ENCODE measurements at regions not wholly inside any gene's neighbourhood (a gene's known extent, or its start where the extent isn't known, plus 50 kb on each side); places are given as distances from the start of the nearest gene placed in this dataset.
"Not testable (repeated sequence)": the region's sequence is repeated elsewhere in the genome, so short reads cannot be mapped to it uniquely, and the experiment has no call there.

DNA sequence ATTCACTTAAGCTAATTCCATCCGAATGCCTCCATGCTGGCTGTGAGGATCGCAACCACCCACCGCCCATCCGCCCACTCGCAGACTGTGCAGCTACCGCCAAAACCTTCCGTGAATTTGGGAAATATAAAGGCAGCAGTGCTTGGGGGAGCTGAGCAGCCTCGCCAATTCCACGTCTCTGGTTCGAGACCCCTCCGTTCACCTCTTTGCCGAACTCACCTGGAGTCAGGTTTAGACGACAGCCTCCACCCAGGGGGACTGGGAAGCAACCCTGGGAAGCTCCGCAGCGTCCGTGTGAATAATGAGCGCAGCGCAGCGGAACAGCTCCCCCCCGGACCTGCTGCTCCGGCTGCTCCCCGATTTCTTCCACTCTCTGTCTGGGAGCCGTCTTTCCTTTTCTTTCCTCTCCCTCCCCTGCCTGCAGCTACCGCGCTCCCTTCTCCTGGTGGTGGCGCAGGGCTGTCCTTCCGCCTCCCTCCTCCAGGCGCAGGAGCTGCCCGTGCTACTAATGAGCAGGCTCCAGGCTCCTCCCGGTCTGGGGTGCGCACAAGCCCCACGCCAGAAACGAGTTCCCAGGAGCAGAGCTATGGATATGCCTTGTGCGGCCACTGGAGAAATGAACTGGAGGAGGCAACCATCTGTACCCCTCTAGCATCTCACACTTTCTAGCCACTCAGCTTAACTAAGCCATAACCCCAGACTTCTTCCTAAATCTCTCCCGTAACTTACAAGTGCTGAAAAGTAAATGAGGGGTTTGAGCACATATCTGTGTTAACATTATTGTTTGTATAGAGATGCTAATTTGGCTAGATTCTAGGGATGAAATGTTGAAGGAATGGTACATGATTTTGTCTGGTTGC lies 107.3 kb downstream of the XKR3 start:
- Histone ChIP-seq H4K20me1 (ENCODE audit: low read depth, low read length) (no peaks in the 10 kb centered on the region), H3K9ac (ENCODE audit: low read length) (no peak overlapping the region)

DNA sequence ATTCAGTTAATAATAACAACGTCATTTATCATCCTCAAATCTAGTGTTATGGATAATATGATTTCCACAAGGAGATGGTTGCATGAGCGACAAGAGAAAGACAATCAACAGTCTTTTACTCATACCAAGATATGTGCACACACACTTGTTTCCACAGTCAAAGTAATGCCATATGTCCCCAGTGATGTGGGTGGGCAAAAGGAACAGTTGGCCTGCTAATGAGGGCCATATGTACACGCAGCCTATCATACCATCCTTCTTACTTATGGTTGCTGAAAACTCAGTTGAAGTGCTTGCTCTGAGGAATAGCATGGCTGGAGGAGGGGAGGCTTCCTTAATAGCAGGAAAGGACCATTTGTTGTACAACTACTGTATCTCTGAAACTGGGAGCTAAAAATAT lies 110.6 kb downstream of the XKR3 start:
- not testable (repeated sequence) for H3K9ac ChIP-seq (ENCODE audit: low read length); H3K9me3 ChIP-seq (ENCODE audit: insufficient read depth, low read length); H3K4me2 ChIP-seq (ENCODE audit: low read depth, low read length, poor library complexity, severe bottlenecking); H3K36me3 ChIP-seq (ENCODE audit: low read length); H3K4me3 ChIP-seq (ENCODE audit: insufficient read depth, low read length, poor library complexity, severe bottlenecking); H3K27ac ChIP-seq (ENCODE audit: low read depth, low read length); H3K27me3 ChIP-seq (ENCODE audit: low read length); H2AFZ ChIP-seq (ENCODE audit: low read depth, low read length, severe bottlenecking); H3K79me2 ChIP-seq (ENCODE audit: insufficient read depth, low read length); H3K9me2 ChIP-seq (replicated peaks; ENCODE audit: insufficient read depth, low read length); H4K20me1 ChIP-seq (ENCODE audit: low read depth, low read length); H3F3A ChIP-seq (ENCODE audit: insufficient read depth)

More for the DNA sequence above, 107.3 kb downstream of the XKR3 start:
- Histone ChIP-seq H3K36me3 (ENCODE audit: low read length) (no peaks in the 10 kb centered on the region), H3K9me2 (replicated peaks; ENCODE audit: insufficient read depth, low read length) (no peaks in the 10 kb centered on the region), H3F3A (ENCODE audit: insufficient read depth) (no peaks in the 10 kb centered on the region), H3K27me3 (ENCODE audit: low read length) (no peaks in the 10 kb centered on the region), H2AFZ (ENCODE audit: low read depth, low read length, severe bottlenecking) (no peak overlapping the region), H3K27ac (ENCODE audit: low read depth, low read length) (no peak overlapping the region), H3K4me2 (ENCODE audit: low read depth, low read length, poor library complexity, severe bottlenecking) (no peak overlapping the region), H3K4me3 (ENCODE audit: insufficient read depth, low read length, poor library complexity, severe bottlenecking) (no peak overlapping the region), H3K79me2 (ENCODE audit: insufficient read depth, low read length) (no peaks in the 10 kb centered on the region), H3K9me3 (ENCODE audit: insufficient read depth, low read length) (no peaks in the 10 kb centered on the region)
- TF ChIP-seq, protein P1, sequence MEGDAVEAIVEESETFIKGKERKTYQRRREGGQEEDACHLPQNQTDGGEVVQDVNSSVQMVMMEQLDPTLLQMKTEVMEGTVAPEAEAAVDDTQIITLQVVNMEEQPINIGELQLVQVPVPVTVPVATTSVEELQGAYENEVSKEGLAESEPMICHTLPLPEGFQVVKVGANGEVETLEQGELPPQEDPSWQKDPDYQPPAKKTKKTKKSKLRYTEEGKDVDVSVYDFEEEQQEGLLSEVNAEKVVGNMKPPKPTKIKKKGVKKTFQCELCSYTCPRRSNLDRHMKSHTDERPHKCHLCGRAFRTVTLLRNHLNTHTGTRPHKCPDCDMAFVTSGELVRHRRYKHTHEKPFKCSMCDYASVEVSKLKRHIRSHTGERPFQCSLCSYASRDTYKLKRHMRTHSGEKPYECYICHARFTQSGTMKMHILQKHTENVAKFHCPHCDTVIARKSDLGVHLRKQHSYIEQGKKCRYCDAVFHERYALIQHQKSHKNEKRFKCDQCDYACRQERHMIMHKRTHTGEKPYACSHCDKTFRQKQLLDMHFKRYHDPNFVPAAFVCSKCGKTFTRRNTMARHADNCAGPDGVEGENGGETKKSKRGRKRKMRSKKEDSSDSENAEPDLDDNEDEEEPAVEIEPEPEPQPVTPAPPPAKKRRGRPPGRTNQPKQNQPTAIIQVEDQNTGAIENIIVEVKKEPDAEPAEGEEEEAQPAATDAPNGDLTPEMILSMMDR (IDR thresholded peaks at IDR 0.05; ENCODE audit: insufficient read depth, low read length, poor library complexity, severe bottlenecking), result no peak
- TF ChIP-seq EZH2phosphoT487 (conservative IDR thresholded peaks at IDR 0.05; ENCODE audit: low read length), result no peak

DNA sequence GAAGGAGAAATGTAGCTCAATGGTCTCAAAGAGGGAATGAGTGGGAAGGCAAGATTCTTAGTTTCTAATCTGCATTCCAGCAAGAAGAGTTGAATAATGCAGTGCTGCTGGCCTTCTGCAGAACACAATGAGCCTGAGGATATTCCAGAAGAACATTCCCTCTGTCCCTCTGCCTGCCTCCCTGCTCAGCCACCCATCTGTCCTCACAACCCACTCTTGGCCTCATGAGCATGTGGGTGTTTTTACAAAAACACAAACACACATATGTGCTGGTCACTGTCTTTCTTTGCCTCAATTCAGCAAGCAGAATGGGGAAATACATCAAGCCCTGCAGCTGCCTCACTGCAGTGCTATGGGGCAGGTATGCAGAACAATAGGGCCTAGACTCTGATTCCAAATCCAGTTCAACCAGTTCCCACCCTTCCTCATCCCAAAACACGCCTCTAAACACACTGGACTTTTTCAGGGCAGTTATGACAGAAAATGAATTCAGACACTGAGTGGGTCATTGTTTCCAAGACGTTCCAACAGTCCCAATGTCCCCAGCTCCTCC lies 109.8 kb upstream of the CCT8L2 start:
- not testable (repeated sequence) for H3K27ac ChIP-seq (ENCODE audit: low read depth, low read length); H3K36me3 ChIP-seq (ENCODE audit: low read length); H3K9me3 ChIP-seq (ENCODE audit: insufficient read depth, low read length); H3K9ac ChIP-seq (ENCODE audit: low read length); H3K79me2 ChIP-seq (ENCODE audit: insufficient read depth, low read length); H3F3A ChIP-seq (ENCODE audit: insufficient read depth); H2AFZ ChIP-seq (ENCODE audit: low read depth, low read length, severe bottlenecking); H4K20me1 ChIP-seq (ENCODE audit: low read depth, low read length); H3K27me3 ChIP-seq (ENCODE audit: low read length); H3K4me2 ChIP-seq (ENCODE audit: low read depth, low read length, poor library complexity, severe bottlenecking); H3K9me2 ChIP-seq (replicated peaks; ENCODE audit: insufficient read depth, low read length); H3K4me3 ChIP-seq (ENCODE audit: insufficient read depth, low read length, poor library complexity, severe bottlenecking)

DNA sequence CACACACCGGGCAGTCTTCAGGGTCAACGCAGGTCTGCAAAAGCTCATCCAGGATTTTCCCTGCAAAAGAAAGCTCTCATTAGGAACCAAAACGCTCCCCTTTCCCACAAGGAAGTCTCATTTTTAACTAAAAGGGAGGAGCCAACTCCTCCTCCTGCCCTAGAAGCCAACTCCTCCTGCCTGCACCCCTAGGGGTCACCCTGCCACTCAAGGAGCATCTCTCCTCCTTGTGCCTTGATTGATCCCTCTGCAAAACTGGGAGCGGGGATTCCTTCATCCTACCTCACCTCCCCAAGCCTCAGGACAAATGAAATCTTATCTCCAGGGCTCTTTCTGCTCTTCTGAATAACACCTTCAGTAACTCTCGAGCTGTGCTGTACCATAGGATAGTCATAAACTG lies 107.8 kb upstream of the CCT8L2 start:
- H3K9me2 ChIP-seq (replicated peaks; ENCODE audit: insufficient read depth, low read length); H3F3A ChIP-seq (ENCODE audit: insufficient read depth); H3K79me2 ChIP-seq (ENCODE audit: insufficient read depth, low read length); H3K27ac ChIP-seq (ENCODE audit: low read depth, low read length); H3K9ac ChIP-seq (ENCODE audit: low read length); H3K4me2 ChIP-seq (ENCODE audit: low read depth, low read length, poor library complexity, severe bottlenecking); H3K9me3 ChIP-seq (ENCODE audit: insufficient read depth, low read length); H4K20me1 ChIP-seq (ENCODE audit: low read depth, low read length); H3K4me3 ChIP-seq (ENCODE audit: insufficient read depth, low read length, poor library complexity, severe bottlenecking); H3K27me3 ChIP-seq (ENCODE audit: low read length); H2AFZ ChIP-seq (ENCODE audit: low read depth, low read length, severe bottlenecking); H3K36me3 ChIP-seq (ENCODE audit: low read length): not testable (repeated sequence)

DNA sequence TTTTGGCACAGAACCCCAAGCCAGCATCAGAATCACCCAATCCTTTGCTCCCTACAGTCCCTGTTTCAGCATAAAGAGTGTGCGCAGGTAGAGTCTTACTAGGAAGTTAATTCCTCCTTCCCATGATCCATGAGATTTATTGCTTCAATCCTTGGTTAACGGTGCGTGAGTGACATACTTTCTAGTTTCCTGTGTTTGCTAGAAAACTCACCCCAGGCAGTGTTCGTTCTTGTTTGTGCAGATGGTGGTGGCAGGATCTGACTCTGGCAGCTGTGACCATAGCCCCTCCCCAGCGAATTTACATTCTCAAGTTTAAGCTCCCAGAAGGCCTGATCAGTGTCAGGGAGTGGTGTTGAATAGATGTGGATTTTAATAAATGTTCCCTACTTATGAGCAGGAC lies 106.7 kb upstream of the CCT8L2 start:
- H3K9ac ChIP-seq (ENCODE audit: low read length), result no peak overlapping the region
- no peaks in the 10 kb centered on the region for H3K36me3 ChIP-seq (ENCODE audit: low read length)
- no peaks in the 10 kb centered on the region for H3F3A ChIP-seq (ENCODE audit: insufficient read depth)
- no peak overlapping the region for H2AFZ ChIP-seq (ENCODE audit: low read depth, low read length, severe bottlenecking)
- no peaks in the 10 kb centered on the region for H3K27me3 ChIP-seq (ENCODE audit: low read length)
- no peak overlapping the region for H3K27ac ChIP-seq (ENCODE audit: low read depth, low read length)
- H3K9me2 ChIP-seq (replicated peaks; ENCODE audit: insufficient read depth, low read length), result no peaks in the 10 kb centered on the region
- H3K79me2 ChIP-seq (ENCODE audit: insufficient read depth, low read length), result no peaks in the 10 kb centered on the region
- no peak overlapping the region for H3K4me2 ChIP-seq (ENCODE audit: low read depth, low read length, poor library complexity, severe bottlenecking)
- no peak overlapping the region for H3K4me3 ChIP-seq (ENCODE audit: insufficient read depth, low read length, poor library complexity, severe bottlenecking)
- no peaks in the 10 kb centered on the region for H4K20me1 ChIP-seq (ENCODE audit: low read depth, low read length)
- TF ChIP-seq EZH2phosphoT487 (conservative IDR thresholded peaks at IDR 0.05; ENCODE audit: low read length), result no peak
- TF ChIP-seq, protein P1 (IDR thresholded peaks at IDR 0.05; ENCODE audit: insufficient read depth, low read length, poor library complexity, severe bottlenecking), result no peak
- H3K9me3 ChIP-seq (ENCODE audit: insufficient read depth, low read length), result no peaks in the 10 kb centered on the region

DNA sequence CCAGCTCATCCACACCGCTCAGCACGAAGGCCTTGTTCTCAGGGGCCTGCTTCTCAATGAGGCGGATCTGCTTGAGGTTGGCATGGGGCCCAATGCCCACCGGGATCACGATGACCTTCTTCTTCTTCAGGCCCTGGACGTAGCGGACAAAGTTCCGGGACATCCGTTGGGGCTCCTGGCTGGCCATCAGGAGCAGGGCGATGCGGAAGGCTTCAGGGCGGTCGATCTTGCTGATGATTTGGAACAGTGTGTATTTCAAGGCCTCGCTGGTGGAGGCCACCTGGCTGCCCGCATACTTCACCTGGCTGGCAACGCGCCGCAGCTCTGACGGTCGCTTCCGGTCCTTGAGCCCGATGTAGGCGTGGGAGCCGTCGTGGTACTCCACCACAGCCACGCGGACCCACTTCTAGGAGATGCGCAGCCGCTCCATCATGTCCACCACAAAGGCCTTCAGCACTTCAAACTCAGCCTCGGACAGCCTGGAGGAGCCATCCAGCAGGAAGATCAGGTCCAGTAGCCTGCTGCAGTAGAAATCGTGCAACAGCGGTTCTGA lies 105.0 kb upstream of the CCT8L2 start:
- not testable (repeated sequence) for H3K27ac ChIP-seq (ENCODE audit: low read depth, low read length); H3K9me2 ChIP-seq (replicated peaks; ENCODE audit: insufficient read depth, low read length); H3K4me3 ChIP-seq (ENCODE audit: insufficient read depth, low read length, poor library complexity, severe bottlenecking); H4K20me1 ChIP-seq (ENCODE audit: low read depth, low read length); H3K27me3 ChIP-seq (ENCODE audit: low read length); H3K4me2 ChIP-seq (ENCODE audit: low read depth, low read length, poor library complexity, severe bottlenecking); H3K36me3 ChIP-seq (ENCODE audit: low read length); H2AFZ ChIP-seq (ENCODE audit: low read depth, low read length, severe bottlenecking); H3K9me3 ChIP-seq (ENCODE audit: insufficient read depth, low read length); H3F3A ChIP-seq (ENCODE audit: insufficient read depth); H3K9ac ChIP-seq (ENCODE audit: low read length); H3K79me2 ChIP-seq (ENCODE audit: insufficient read depth, low read length)
